ENCODE measurements at regions not wholly inside any gene's neighbourhood (a gene's known extent, or its start where the extent isn't known, plus 50 kb on each side); places are given as distances from the start of the nearest gene placed in this dataset.
A peak's percentile ranks its signal among the peaks of the same experiment; 100 is the strongest.
"Not testable (repeated sequence)": the region's sequence is repeated elsewhere in the genome, so short reads cannot be mapped to it uniquely, and the experiment has no call there.

GRCh38 chr6:141976994-141977393 is 155.7 kb upstream of the GJE1 start:
- TF ChIP-seq CTCF (IDR thresholded peaks at IDR 0.05; ENCODE audit: insufficient read depth, low read depth, low read length, missing control alignments): no peak
- H3K4me3 ChIP-seq (ENCODE audit: low read length): no peak overlapping the region
- no peak for DNase-seq (ENCODE audit: low read depth)

- not testable (repeated sequence) for DNase-seq (ENCODE audit: low read depth); H3K4me3 ChIP-seq (ENCODE audit: low read length)
These were observed 162.8 kb upstream of the GJE1 start for GRCh38 chr6:141969768-141970415.

- no peak for TF ChIP-seq CTCF (IDR thresholded peaks at IDR 0.05; ENCODE audit: insufficient read depth, low read depth, low read length, missing control alignments)
- no peak overlapping the region for H3K4me3 ChIP-seq (ENCODE audit: low read length)
- DNase-seq (ENCODE audit: low read depth): peak; percentile 56
These were observed 163.5 kb upstream of the GJE1 start for GRCh38 chr6:141969201-141969600.

- H3K4me3 ChIP-seq (ENCODE audit: low read length): no peak overlapping the region
- no peak for DNase-seq (ENCODE audit: low read depth)
- no peak for TF ChIP-seq CTCF (IDR thresholded peaks at IDR 0.05; ENCODE audit: insufficient read depth, low read depth, low read length, missing control alignments)
These were observed 164.1 kb upstream of the GJE1 start for GRCh38 chr6:141968632-141969031.

GRCh38 chr6:141965016-141965545 is 167.6 kb upstream of the GJE1 start:
- TF ChIP-seq CTCF (IDR thresholded peaks at IDR 0.05; ENCODE audit: insufficient read depth, low read depth, low read length, missing control alignments): no peak
- no peak for DNase-seq (ENCODE audit: low read depth)

GRCh38 chr6:141963543-141964295 is 169.0 kb upstream of the GJE1 start:
- DNase-seq (ENCODE audit: low read depth): peak; percentile 71
- TF ChIP-seq CTCF (IDR thresholded peaks at IDR 0.05; ENCODE audit: insufficient read depth, low read depth, low read length, missing control alignments): no peak
- H3K4me3 ChIP-seq (ENCODE audit: low read length): no peak overlapping the region

More at GRCh38 chr6:141965016-141965545, 167.6 kb upstream of the GJE1 start:
- H3K4me3 ChIP-seq (ENCODE audit: low read length): no peak overlapping the region

- no peak for TF ChIP-seq CTCF (IDR thresholded peaks at IDR 0.05; ENCODE audit: insufficient read depth, low read depth, low read length, missing control alignments)
- DNase-seq (ENCODE audit: low read depth): no peak
- no peak overlapping the region for H3K4me3 ChIP-seq (ENCODE audit: low read length)
These were observed 175.5 kb upstream of the GJE1 start for GRCh38 chr6:141957271-141957670.

Data from epithelial cell of esophagus (primary cell).